ENCODE measurements at regions not wholly inside any gene's neighbourhood (a gene's known extent, or its start where the extent isn't known, plus 50 kb on each side); places are given as distances from the start of the nearest gene placed in this dataset.

- DNase-seq, result peak; percentile 16
Measured at GRCh38 chr18:79610461-79611039, 69.1 kb upstream of the CTDP1 start.

- peak; percentile 42 for DNase-seq
Measured at GRCh38 chr18:79611040-79611681, 68.4 kb upstream of the CTDP1 start.

- peak; percentile 16 for DNase-seq
Measured at GRCh38 chr18:79612291-79613108, 67.1 kb upstream of the CTDP1 start.

GRCh38 chr18:79613186-79613931 is 66.2 kb upstream of the CTDP1 start:
- DNase-seq, result peak; percentile 18

GRCh38 chr18:79614211-79614955 is 65.2 kb upstream of the CTDP1 start:
- peak; percentile 18 for DNase-seq

- DNase-seq, result peak; percentile 15
Measured at GRCh38 chr18:79615091-79615490, 64.5 kb upstream of the CTDP1 start.

- DNase-seq, result peak; percentile 6
Measured at GRCh38 chr18:79615586-79615985, 64.0 kb upstream of the CTDP1 start.

- peak; percentile 32 for DNase-seq
Measured at GRCh38 chr18:79616651-79617510, 62.7 kb upstream of the CTDP1 start.

- DNase-seq, result peak; percentile 45
Measured at GRCh38 chr18:79617511-79618500, 61.8 kb upstream of the CTDP1 start.

GRCh38 chr18:79620576-79621165 is 58.9 kb upstream of the CTDP1 start:
- no peak for DNase-seq

GRCh38 chr18:79621501-79621900 is 58.1 kb upstream of the CTDP1 start:
- DNase-seq, result no peak

- no peak for DNase-seq
Measured at GRCh38 chr18:79622004-79622403, 57.6 kb upstream of the CTDP1 start.

GRCh38 chr18:79624356-79625170 is 55.0 kb upstream of the CTDP1 start:
- no peak for DNase-seq

GRCh38 chr18:79625195-79625923 is 54.2 kb upstream of the CTDP1 start:
- DNase-seq, result peak; percentile 47

- no peak for DNase-seq
Measured at GRCh38 chr18:79625924-79626561, 53.6 kb upstream of the CTDP1 start.

- no peak for DNase-seq
Measured at GRCh38 chr18:79626905-79627749, 52.5 kb upstream of the CTDP1 start.
